Lower leg skin (tissue), 4 donors: ENCODE measurements at regions not wholly inside any gene's neighbourhood (a gene's known extent, or its start where the extent isn't known, plus 50 kb on each side); places are given as distances from the start of the nearest gene placed in this dataset.

ENCODE experiments used
- DNase-seq, 2 donors: peaks; one replicate each; pipeline ENCODE4 v3.0.0-alpha.2; 2019; ENCODE audit warnings: low spot score in 2 of 2
- H3K4me3 ChIP-seq: fragments of 200-600 bp; sonication (generic); 2 replicates; pipeline ENCODE4 v1.5.1; 2017; ENCODE audit warnings: mild to moderate bottlenecking, low read depth; ENCODE audit not compliant: poor library complexity, severe bottlenecking
- CTCF ChIP-seq, 3 donors: fragments of 450-650 bp; IDR thresholded peaks; one replicate each; pipeline ENCODE4 v1.5.1; 2016; ENCODE audit warnings: antibody characterized with exemption in 3 of 3, mild to moderate bottlenecking in 3 of 3, moderate library complexity in 2 of 3
- POLR2A ChIP-seq, 2 donors: fragments of 450-650 bp; IDR thresholded peaks; one replicate each; pipeline ENCODE4 v1.6.1; 2016 to 2017; ENCODE audit warnings: antibody characterized with exemption in 2 of 2, mild to moderate bottlenecking in 1 of 2, moderate library complexity in 1 of 2
- WGBS, 2 donors: methylation state at CpG; one replicate each; pipeline ENCODE4 v1.1.5; 2018; 5-methylcytosine and 5-hydroxymethylcytosine counted together
- intact Hi-C: fragments of 100-400 bp; cut with DNase I; formaldehyde crosslinking; loops from one replicate; pipeline ENCODE4 v1.15.0; 2023; ENCODE audit warnings: low total_unique reads

GRCh38 chr2:184463866-184464248, 134.5 kb upstream of the ZNF804A start:
- DNase-seq = no peak
- 67 to 80% methylated on average over 1 of the region's 1 CpG for WGBS, 2 donors
- no peak overlapping the region for H3K4me3 ChIP-seq
- intact Hi-C loops = no loop called here
- TF ChIP-seq CTCF (IDR thresholded peaks at IDR 0.05) = no peak
- TF ChIP-seq POLR2A (IDR thresholded peaks at IDR 0.05) = no peak

DNA sequence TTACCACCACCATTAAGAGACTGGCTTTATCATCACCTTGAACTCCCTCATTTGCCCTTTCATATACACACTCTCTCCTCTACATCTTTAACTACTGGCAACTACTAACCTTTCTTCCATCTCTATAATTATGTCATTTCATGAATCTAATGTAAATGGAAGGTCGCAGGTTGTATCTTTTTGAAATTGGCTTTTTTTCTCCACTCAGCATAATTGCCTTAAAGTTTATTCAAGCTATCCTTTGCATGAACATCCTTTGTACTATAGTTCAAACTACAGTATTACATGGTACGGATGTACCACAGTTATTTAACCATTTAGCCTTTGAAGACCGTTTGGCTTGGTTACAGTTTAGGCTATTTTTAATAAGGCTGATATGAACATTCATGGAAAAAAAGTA, 129.5 kb upstream of the ZNF804A start:
- intact Hi-C loops = no loop called here
- TF ChIP-seq POLR2A (IDR thresholded peaks at IDR 0.05) = no peak
- no peak for TF ChIP-seq CTCF (IDR thresholded peaks at IDR 0.05)
- WGBS, 2 donors = 45 to 84% methylated on average over 3 of the region's 3 CpGs
- H3K4me3 ChIP-seq = no peak overlapping the region
- DNase-seq = no peak

GRCh38 chr2:184472481-184472880, 125.8 kb upstream of the ZNF804A start:
- intact Hi-C loops = no loop called here
- no peak overlapping the region for H3K4me3 ChIP-seq
- 42 to 71% methylated on average over 1 of the region's 1 CpG for WGBS, 2 donors
- TF ChIP-seq CTCF (IDR thresholded peaks at IDR 0.05) = no peak
- TF ChIP-seq POLR2A (IDR thresholded peaks at IDR 0.05) = no peak
- DNase-seq = no peak

- 43 to 50% methylated on average over 1 of the region's 1 CpG for WGBS, 2 donors
- no peak for DNase-seq
- intact Hi-C loops = no loop called here
- no peak overlapping the region for H3K4me3 ChIP-seq
- no peak for TF ChIP-seq CTCF (IDR thresholded peaks at IDR 0.05)
- TF ChIP-seq POLR2A (IDR thresholded peaks at IDR 0.05) = no peak
These were observed 116.5 kb upstream of the ZNF804A start for GRCh38 chr2:184481865-184482264.

GRCh38 chr2:184498936-184499335, 99.4 kb upstream of the ZNF804A start:
- intact Hi-C loops = no loop called here
- WGBS, 2 donors = 65 to 87% methylated on average over 2 of the region's 2 CpGs
- DNase-seq = no peak
- TF ChIP-seq CTCF (IDR thresholded peaks at IDR 0.05) (no peak), POLR2A (IDR thresholded peaks at IDR 0.05) (no peak)
- H3K4me3 ChIP-seq = no peak overlapping the region

- intact Hi-C loops = no loop called here
- TF ChIP-seq POLR2A (IDR thresholded peaks at IDR 0.05) (no peak), CTCF (IDR thresholded peaks at IDR 0.05) (no peak)
- H3K4me3 ChIP-seq = no peak overlapping the region
- DNase-seq = no peak
These were observed 94.1 kb upstream of the ZNF804A start for GRCh38 chr2:184504252-184504651.
